Progenitor cell of endocrine pancreas (in vitro differentiated cells): ENCODE measurements at regions not wholly inside any gene's neighbourhood (a gene's known extent, or its start where the extent isn't known, plus 50 kb on each side); places are given as distances from the start of the nearest gene placed in this dataset.

Experiments used
- DNase-seq: peaks from one replicate; pipeline ENCODE4 v3.0.0; 2021; ENCODE audit warnings: low spot score; ENCODE audit not compliant: unreplicated experiment
- H3K27ac Mint-ChIP-seq: 2 replicates; pipeline ENCODE4 v1.8.0; 2021; ENCODE audit warnings: mild to moderate bottlenecking, moderate library complexity, mixed read lengths
- H3K27me3 Mint-ChIP-seq: 2 replicates; pipeline ENCODE4 v1.8.0; 2021; ENCODE audit warnings: mixed read lengths
- H3K36me3 Mint-ChIP-seq: 2 replicates; pipeline ENCODE4 v1.8.0; 2022; ENCODE audit warnings: mixed read lengths; ENCODE audit not compliant: insufficient read depth
- H3K4me1 Mint-ChIP-seq: 2 replicates; pipeline ENCODE4 v1.8.0; 2021; ENCODE audit warnings: low read depth, mixed read lengths
- H3K4me3 Mint-ChIP-seq: 2 replicates; pipeline ENCODE4 v1.8.0; 2021; ENCODE audit warnings: low read depth, mild to moderate bottlenecking, moderate library complexity, mixed read lengths
- H3K9me3 Mint-ChIP-seq: 2 replicates; pipeline ENCODE4 v1.8.0; 2021; ENCODE audit warnings: low read depth, mixed read lengths
- CTCF ChIP-seq: fragments of 200-600 bp; sonication (generic); IDR thresholded peaks from one replicate; pipeline ENCODE4 v1.5.0; 2021; ENCODE audit warnings: antibody characterized with exemption, mild to moderate bottlenecking; ENCODE audit not compliant: unreplicated experiment

DNA sequence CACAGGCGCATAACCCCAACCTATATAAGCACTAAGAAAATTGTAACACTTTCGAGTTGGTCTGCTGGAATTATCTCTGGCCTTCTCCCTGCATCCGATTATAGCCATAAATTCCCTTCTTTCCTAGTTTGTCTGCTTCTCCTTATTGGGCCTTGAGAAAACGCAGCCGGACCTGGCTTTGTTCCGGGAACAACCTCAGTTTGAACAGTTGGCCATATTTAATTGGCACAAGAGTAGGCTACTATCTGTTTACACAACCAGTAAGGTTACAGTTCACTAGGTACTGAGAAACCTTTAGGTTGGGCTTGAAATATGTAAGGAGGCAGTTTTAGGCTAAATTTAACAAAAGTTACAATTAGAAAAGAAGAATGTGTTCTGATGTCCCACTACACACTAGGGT lies 176.1 kb downstream of the IPO8 start:
- Mint-ChIP-seq H3K36me3 (peaks cover 2% of the 10 kb centered on the region), H3K4me3 (no peak overlapping the region), H3K27me3 (no peaks in the 10 kb centered on the region), H3K9me3 (peaks cover 4% of the 10 kb centered on the region), H3K4me1 (peaks cover 21% of the 10 kb centered on the region), H3K27ac (peak overlapping the region; percentile 46)
- no peak for DNase-seq
- TF ChIP-seq CTCF: no peak

- Mint-ChIP-seq H3K9me3 (peaks cover 4% of the 10 kb centered on the region), H3K4me3 (no peak overlapping the region), H3K27ac (peak overlapping the region; percentile 33), H3K27me3 (no peaks in the 10 kb centered on the region), H3K36me3 (peaks cover 2% of the 10 kb centered on the region), H3K4me1 (peaks cover 21% of the 10 kb centered on the region)
- TF ChIP-seq CTCF: no peak
- DNase-seq: no peak
Observed at GRCh38 chr12:30517320-30517719, 178.3 kb downstream of the IPO8 start.

DNA sequence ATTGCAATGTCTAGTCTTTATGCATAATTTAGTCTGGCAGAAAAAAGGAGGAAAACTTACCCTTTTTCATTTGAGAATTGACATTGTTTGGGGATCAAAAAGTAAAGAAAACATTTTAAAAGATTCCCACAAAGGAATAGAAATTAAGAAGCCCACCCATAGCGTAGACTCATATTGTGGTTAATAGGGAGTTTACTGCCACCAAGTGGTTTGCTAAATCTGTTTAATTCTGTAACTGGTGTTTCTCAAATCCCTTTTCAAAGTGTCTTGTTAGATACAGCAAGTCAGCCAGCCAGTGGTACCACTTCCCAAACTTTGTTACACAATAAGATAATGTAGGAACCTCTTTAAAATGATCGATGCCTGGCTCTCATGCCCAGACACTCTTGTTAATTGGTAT lies 180.3 kb downstream of the IPO8 start:
- no peak for DNase-seq
- no peaks in the 10 kb centered on the region for H3K27me3 Mint-ChIP-seq
- H3K9me3 Mint-ChIP-seq: no peaks in the 10 kb centered on the region
- H3K4me3 Mint-ChIP-seq: no peak overlapping the region
- H3K27ac Mint-ChIP-seq: no peak overlapping the region
- peaks cover 21% of the 10 kb centered on the region for H3K4me1 Mint-ChIP-seq
- no peaks in the 10 kb centered on the region for H3K36me3 Mint-ChIP-seq
- TF ChIP-seq CTCF: peak; percentile 39

GRCh38 chr12:30514666-30515065 lies 181.0 kb downstream of the IPO8 start:
- no peaks in the 10 kb centered on the region for H3K27me3 Mint-ChIP-seq
- H3K9me3 Mint-ChIP-seq: no peaks in the 10 kb centered on the region
- no peak overlapping the region for H3K4me3 Mint-ChIP-seq
- TF ChIP-seq CTCF: no peak
- DNase-seq: no peak
- H3K36me3 Mint-ChIP-seq: no peaks in the 10 kb centered on the region
- H3K4me1 Mint-ChIP-seq: peaks cover 20% of the 10 kb centered on the region
- no peak overlapping the region for H3K27ac Mint-ChIP-seq

DNA sequence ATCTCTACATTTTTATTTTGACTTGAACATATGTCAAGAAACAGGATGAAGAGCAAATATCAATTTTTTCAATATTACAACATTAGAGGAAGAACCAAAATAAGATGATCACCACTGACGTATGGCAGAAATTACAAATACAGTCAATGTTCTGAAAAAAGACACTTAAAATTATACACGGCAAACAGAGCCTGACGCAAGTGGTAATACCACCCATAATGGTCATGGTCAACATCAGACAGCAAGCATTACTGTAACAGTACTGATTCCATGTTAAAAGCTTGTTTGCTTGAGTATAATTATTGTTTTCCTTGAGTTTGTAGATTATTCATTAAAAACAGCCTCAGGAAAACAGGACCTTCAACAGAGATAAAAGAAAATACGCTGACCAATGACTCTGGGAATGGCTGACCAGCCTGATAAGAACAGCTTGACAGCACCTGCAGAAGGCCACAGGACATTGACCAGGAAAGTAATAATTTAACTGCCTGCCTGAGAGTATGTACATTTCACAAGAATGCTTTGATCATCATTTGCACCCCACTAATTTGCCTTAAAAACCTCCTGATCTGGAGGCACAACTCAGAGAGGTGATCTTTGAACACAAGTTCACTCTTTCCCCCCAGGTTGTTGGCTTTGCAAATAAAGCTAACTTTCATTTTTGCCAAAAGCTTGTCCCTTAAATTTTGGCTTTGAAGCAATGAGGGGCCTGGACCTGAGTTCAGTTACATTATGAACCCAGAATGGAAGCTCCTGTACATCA lies 187.3 kb downstream of the IPO8 start:
- H3K27me3 Mint-ChIP-seq: no peaks in the 10 kb centered on the region
- TF ChIP-seq CTCF: no peak
- H3K4me1 Mint-ChIP-seq: peaks cover 10% of the 10 kb centered on the region
- H3K27ac Mint-ChIP-seq: no peak overlapping the region
- no peak overlapping the region for H3K4me3 Mint-ChIP-seq
- DNase-seq: no peak
- H3K36me3 Mint-ChIP-seq: no peaks in the 10 kb centered on the region
- H3K9me3 Mint-ChIP-seq: no peaks in the 10 kb centered on the region
